Activated CD4-positive, alpha-beta T cell treated with anti-CD3 and anti-CD28 coated beads, Interleukin-2, amount 10 ng/mL, durations not matched to agents 7 days and 5 days (primary cell): ENCODE measurements at regions not wholly inside any gene's neighbourhood (a gene's known extent, or its start where the extent isn't known, plus 50 kb on each side); places are given as distances from the start of the nearest gene placed in this dataset.

Source experiments
- CTCF ChIA-PET: fragments of 350-600 bp; sonication (Branson Sonifier 250); formaldehyde crosslinking; loops from one replicate; lab custom pipeline; 2021; ENCODE audit warnings: antibody characterized with exemption; lab: Charles Lee
- POLR2A ChIA-PET: fragments of 350-600 bp; sonication (Branson Sonifier 250); formaldehyde crosslinking; loops from one replicate; lab custom pipeline; 2021; ENCODE audit warnings: antibody characterized with exemption; lab: Charles Lee
- DNase-seq: peaks from one replicate; pipeline ENCODE4 v3.0.0-alpha.2; 2020
- H3K27ac Mint-ChIP-seq: one replicate; pipeline ENCODE4 v1.8.0; 2021; ENCODE audit warnings: mild to moderate bottlenecking, moderate library complexity, mixed read lengths
- H3K27me3 Mint-ChIP-seq: one replicate; pipeline ENCODE4 v1.8.0; 2021; ENCODE audit warnings: mixed read lengths
- H3K36me3 Mint-ChIP-seq: one replicate; pipeline ENCODE4 v1.8.0; 2021; ENCODE audit warnings: low read depth, mixed read lengths
- H3K4me1 Mint-ChIP-seq: one replicate; pipeline ENCODE4 v1.8.0; 2021; ENCODE audit warnings: mixed read lengths
- H3K4me3 Mint-ChIP-seq: one replicate; pipeline ENCODE4 v1.8.0; 2021; ENCODE audit warnings: mild to moderate bottlenecking, moderate library complexity, mixed read lengths
- H3K9me3 Mint-ChIP-seq: one replicate; pipeline ENCODE4 v1.8.0; 2021; ENCODE audit warnings: mixed read lengths

- CTCF ChIA-PET = no interaction called here
Measured at GRCh38 chr5:156245895-156246294, 81.1 kb upstream of the SGCD start.

GRCh38 chr5:156251076-156251475 lies 75.9 kb upstream of the SGCD start:
- ChIA-PET CTCF (no interaction called here), POLR2A (no interaction called here)
- Mint-ChIP-seq H3K4me1 (no peaks in the 10 kb centered on the region), H3K36me3 (no peaks in the 10 kb centered on the region), H3K4me3 (no peak overlapping the region), H3K27me3 (peaks cover 1% of the 10 kb centered on the region), H3K27ac (no peak overlapping the region), H3K9me3 (no peaks in the 10 kb centered on the region)
- no peak for DNase-seq

More at GRCh38 chr5:156245895-156246294, 81.1 kb upstream of the SGCD start:
- no peaks in the 10 kb centered on the region for H3K36me3 Mint-ChIP-seq
- no peak overlapping the region for H3K27ac Mint-ChIP-seq
- peaks cover 1% of the 10 kb centered on the region for H3K27me3 Mint-ChIP-seq
- POLR2A ChIA-PET = no interaction called here
- no peaks in the 10 kb centered on the region for H3K4me1 Mint-ChIP-seq
- DNase-seq = no peak
- no peaks in the 10 kb centered on the region for H3K9me3 Mint-ChIP-seq
- H3K4me3 Mint-ChIP-seq = no peak overlapping the region

GRCh38 chr5:156253130-156253529 lies 73.8 kb upstream of the SGCD start:
- Mint-ChIP-seq H3K27ac (no peak overlapping the region), H3K27me3 (peaks cover 1% of the 10 kb centered on the region), H3K4me1 (no peaks in the 10 kb centered on the region), H3K9me3 (no peaks in the 10 kb centered on the region), H3K4me3 (no peak overlapping the region), H3K36me3 (no peaks in the 10 kb centered on the region)
- POLR2A ChIA-PET = no interaction called here
- CTCF ChIA-PET = no interaction called here
- DNase-seq = no peak

GRCh38 chr5:156254196-156254595 lies 72.8 kb upstream of the SGCD start:
- CTCF ChIA-PET = no interaction called here
- Mint-ChIP-seq H3K27ac (no peak overlapping the region), H3K9me3 (no peaks in the 10 kb centered on the region), H3K4me1 (no peaks in the 10 kb centered on the region), H3K27me3 (peaks cover 1% of the 10 kb centered on the region), H3K4me3 (no peak overlapping the region), H3K36me3 (no peaks in the 10 kb centered on the region)
- DNase-seq = no peak
- POLR2A ChIA-PET = no interaction called here

GRCh38 chr5:156256642-156257041 lies 70.3 kb upstream of the SGCD start:
- ChIA-PET CTCF (no interaction called here), POLR2A (no interaction called here)
- H3K4me3 Mint-ChIP-seq = no peak overlapping the region
- H3K9me3 Mint-ChIP-seq = no peaks in the 10 kb centered on the region
- H3K27ac Mint-ChIP-seq = no peak overlapping the region
- H3K36me3 Mint-ChIP-seq = no peaks in the 10 kb centered on the region
- H3K27me3 Mint-ChIP-seq = peaks cover 1% of the 10 kb centered on the region
- no peak for DNase-seq
- H3K4me1 Mint-ChIP-seq = no peaks in the 10 kb centered on the region

- ChIA-PET CTCF (no interaction called here), POLR2A (no interaction called here)
- Mint-ChIP-seq H3K27ac (no peak overlapping the region), H3K4me3 (no peak overlapping the region), H3K27me3 (peaks cover 1% of the 10 kb centered on the region), H3K9me3 (no peaks in the 10 kb centered on the region), H3K4me1 (no peaks in the 10 kb centered on the region), H3K36me3 (no peaks in the 10 kb centered on the region)
- no peak for DNase-seq
Measured at GRCh38 chr5:156258934-156259333, 68.0 kb upstream of the SGCD start.

GRCh38 chr5:156259618-156260017 lies 67.3 kb upstream of the SGCD start:
- H3K4me1 Mint-ChIP-seq = no peaks in the 10 kb centered on the region
- CTCF ChIA-PET = no interaction called here
- DNase-seq = no peak
- peaks cover 1% of the 10 kb centered on the region for H3K27me3 Mint-ChIP-seq
- H3K27ac Mint-ChIP-seq = no peak overlapping the region
- H3K4me3 Mint-ChIP-seq = no peak overlapping the region
- H3K9me3 Mint-ChIP-seq = no peaks in the 10 kb centered on the region
- no peaks in the 10 kb centered on the region for H3K36me3 Mint-ChIP-seq
- POLR2A ChIA-PET = no interaction called here

- Mint-ChIP-seq H3K9me3 (no peaks in the 10 kb centered on the region), H3K4me3 (no peak overlapping the region), H3K36me3 (no peaks in the 10 kb centered on the region), H3K27ac (no peak overlapping the region), H3K4me1 (no peaks in the 10 kb centered on the region), H3K27me3 (no peaks in the 10 kb centered on the region)
- CTCF ChIA-PET = no interaction called here
- POLR2A ChIA-PET = no interaction called here
- no peak for DNase-seq
Measured at GRCh38 chr5:156261275-156261939, 65.6 kb upstream of the SGCD start.

GRCh38 chr5:156271569-156271968 lies 55.4 kb upstream of the SGCD start:
- no peak for DNase-seq
- no peak overlapping the region for H3K27ac Mint-ChIP-seq
- H3K36me3 Mint-ChIP-seq = no peaks in the 10 kb centered on the region
- CTCF ChIA-PET = interaction anchor here (0.6 kb wide), 1 partner anchor 28 kb away, joined by 3 read pairs; no protein-coding TSS in a partner anchor
- peaks cover 2% of the 10 kb centered on the region for H3K9me3 Mint-ChIP-seq
- no peaks in the 10 kb centered on the region for H3K4me1 Mint-ChIP-seq
- no peak overlapping the region for H3K4me3 Mint-ChIP-seq
- no peaks in the 10 kb centered on the region for H3K27me3 Mint-ChIP-seq
- POLR2A ChIA-PET = no interaction called here

GRCh38 chr5:156272139-156272538 lies 54.8 kb upstream of the SGCD start:
- H3K4me3 Mint-ChIP-seq = no peak overlapping the region
- ChIA-PET CTCF (no interaction called here), POLR2A (no interaction called here)
- H3K27ac Mint-ChIP-seq = no peak overlapping the region
- H3K36me3 Mint-ChIP-seq = no peaks in the 10 kb centered on the region
- DNase-seq = no peak
- H3K27me3 Mint-ChIP-seq = no peaks in the 10 kb centered on the region
- H3K9me3 Mint-ChIP-seq = peaks cover 2% of the 10 kb centered on the region
- no peaks in the 10 kb centered on the region for H3K4me1 Mint-ChIP-seq

GRCh38 chr5:156273325-156273724 lies 53.6 kb upstream of the SGCD start:
- no peak for DNase-seq
- H3K27ac Mint-ChIP-seq = no peak overlapping the region
- no peak overlapping the region for H3K4me3 Mint-ChIP-seq
- no peaks in the 10 kb centered on the region for H3K36me3 Mint-ChIP-seq
- H3K9me3 Mint-ChIP-seq = peaks cover 2% of the 10 kb centered on the region
- H3K4me1 Mint-ChIP-seq = no peaks in the 10 kb centered on the region
- H3K27me3 Mint-ChIP-seq = no peaks in the 10 kb centered on the region
- ChIA-PET POLR2A (no interaction called here), CTCF (no interaction called here)

GRCh38 chr5:156274453-156274852 lies 52.5 kb upstream of the SGCD start:
- Mint-ChIP-seq H3K27me3 (no peaks in the 10 kb centered on the region), H3K27ac (no peak overlapping the region), H3K4me3 (no peak overlapping the region), H3K4me1 (no peaks in the 10 kb centered on the region), H3K36me3 (no peaks in the 10 kb centered on the region), H3K9me3 (peaks cover 2% of the 10 kb centered on the region)
- ChIA-PET POLR2A (no interaction called here), CTCF (no interaction called here)
- DNase-seq = no peak
